ENCODE measurements at regions not wholly inside any gene's neighbourhood (a gene's known extent, or its start where the extent isn't known, plus 50 kb on each side); places are given as distances from the start of the nearest gene placed in this dataset.
A peak's percentile ranks its signal among the peaks of the same experiment; 100 is the strongest.

DNA sequence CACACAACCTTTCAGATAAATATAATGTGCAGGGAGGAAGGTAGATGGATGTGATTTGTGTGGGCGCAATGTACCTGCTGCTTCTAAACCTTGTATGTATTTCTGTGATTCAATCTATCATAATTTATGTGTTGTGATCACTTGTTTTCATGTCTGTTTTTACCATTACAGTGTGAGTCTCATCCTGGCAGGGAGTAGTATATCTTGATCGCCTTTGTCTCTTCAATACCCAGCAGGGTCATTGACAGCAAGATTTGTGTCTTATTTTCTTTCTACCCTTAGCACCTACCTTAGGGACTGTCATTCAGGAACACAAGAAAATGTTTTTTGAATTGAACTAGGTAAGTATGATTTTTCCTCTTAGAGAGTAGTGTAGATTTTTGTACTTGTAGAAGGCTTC lies 83.7 kb upstream of the SELENOK start:
- Histone ChIP-seq H3F3A (ENCODE audit: low read depth) (no peaks in the 10 kb centered on the region), H3K9ac (no peak overlapping the region), H3K9me3 (ENCODE audit: low read depth) (no peaks in the 10 kb centered on the region), H3K4me1 (peaks cover 8% of the 10 kb centered on the region), H4K20me1 (ENCODE audit: low read depth) (no peaks in the 10 kb centered on the region), H3K27me3 (no peaks in the 10 kb centered on the region), H3K4me2 (no peak overlapping the region), H3K36me3 (no peaks in the 10 kb centered on the region), H3K4me3 (no peak overlapping the region), H3K79me2 (ENCODE audit: low read depth) (no peaks in the 10 kb centered on the region), H2AFZ (replicated peaks) (no peak overlapping the region), H3K27ac (no peak overlapping the region)
- peaks cover 13% of the 10 kb centered on the region for H3K27me3 Mint-ChIP-seq (ENCODE audit: insufficient read depth, low read depth)
- no peak overlapping the region for H3K27ac Mint-ChIP-seq
- no peak for TF ChIP-seq EZH2phosphoT487 (IDR thresholded peaks at IDR 0.05)
- TF ChIP-seq EZH2 (IDR thresholded peaks at IDR 0.05): no peak
- TF ChIP-seq, protein P1, sequence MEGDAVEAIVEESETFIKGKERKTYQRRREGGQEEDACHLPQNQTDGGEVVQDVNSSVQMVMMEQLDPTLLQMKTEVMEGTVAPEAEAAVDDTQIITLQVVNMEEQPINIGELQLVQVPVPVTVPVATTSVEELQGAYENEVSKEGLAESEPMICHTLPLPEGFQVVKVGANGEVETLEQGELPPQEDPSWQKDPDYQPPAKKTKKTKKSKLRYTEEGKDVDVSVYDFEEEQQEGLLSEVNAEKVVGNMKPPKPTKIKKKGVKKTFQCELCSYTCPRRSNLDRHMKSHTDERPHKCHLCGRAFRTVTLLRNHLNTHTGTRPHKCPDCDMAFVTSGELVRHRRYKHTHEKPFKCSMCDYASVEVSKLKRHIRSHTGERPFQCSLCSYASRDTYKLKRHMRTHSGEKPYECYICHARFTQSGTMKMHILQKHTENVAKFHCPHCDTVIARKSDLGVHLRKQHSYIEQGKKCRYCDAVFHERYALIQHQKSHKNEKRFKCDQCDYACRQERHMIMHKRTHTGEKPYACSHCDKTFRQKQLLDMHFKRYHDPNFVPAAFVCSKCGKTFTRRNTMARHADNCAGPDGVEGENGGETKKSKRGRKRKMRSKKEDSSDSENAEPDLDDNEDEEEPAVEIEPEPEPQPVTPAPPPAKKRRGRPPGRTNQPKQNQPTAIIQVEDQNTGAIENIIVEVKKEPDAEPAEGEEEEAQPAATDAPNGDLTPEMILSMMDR (IDR thresholded peaks at IDR 0.05): no peak
- H3K9me3 Mint-ChIP-seq: peaks cover 14% of the 10 kb centered on the region
- H3K36me3 Mint-ChIP-seq: no peaks in the 10 kb centered on the region
- no peak overlapping the region for H3K4me3 Mint-ChIP-seq
- DNase-seq (ENCODE audit: low spot score): no peak
- peaks cover 16% of the 10 kb centered on the region for H3K4me1 Mint-ChIP-seq

DNA sequence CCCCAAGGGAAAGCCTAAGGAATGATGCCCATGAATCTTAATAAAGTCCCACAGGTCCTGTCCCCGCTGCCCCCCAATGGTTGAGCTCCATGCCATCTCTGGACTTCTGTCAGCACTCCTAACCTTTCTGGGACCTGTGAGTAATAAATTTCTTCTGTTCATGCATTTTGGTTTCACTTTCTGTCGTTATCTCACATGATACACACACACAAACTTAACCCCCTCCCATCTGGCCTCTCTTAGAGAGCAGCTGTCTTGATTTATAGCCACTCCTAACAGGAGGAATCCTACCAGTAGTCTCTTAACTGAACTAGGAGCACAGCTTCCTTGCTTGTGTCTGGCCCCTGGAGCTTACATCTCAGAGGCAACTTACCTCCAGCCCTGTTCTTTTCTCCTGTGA lies 82.7 kb upstream of the SELENOK start:
- Mint-ChIP-seq H3K4me3 (peak overlapping the region; percentile 39), H3K27me3 (ENCODE audit: insufficient read depth, low read depth) (peaks cover 11% of the 10 kb centered on the region), H3K27ac (no peak overlapping the region), H3K4me1 (peaks cover 10% of the 10 kb centered on the region), H3K9me3 (peaks cover 14% of the 10 kb centered on the region), H3K36me3 (no peaks in the 10 kb centered on the region)
- no peak for TF ChIP-seq EZH2 (IDR thresholded peaks at IDR 0.05)
- no peak for DNase-seq (ENCODE audit: low spot score)
- Histone ChIP-seq H3F3A (ENCODE audit: low read depth) (no peaks in the 10 kb centered on the region), H3K79me2 (ENCODE audit: low read depth) (no peaks in the 10 kb centered on the region), H3K27me3 (no peaks in the 10 kb centered on the region), H3K4me1 (peaks cover 8% of the 10 kb centered on the region), H3K4me2 (no peak overlapping the region), H3K27ac (no peak overlapping the region), H4K20me1 (ENCODE audit: low read depth) (no peaks in the 10 kb centered on the region), H3K9me3 (ENCODE audit: low read depth) (no peaks in the 10 kb centered on the region), H3K36me3 (no peaks in the 10 kb centered on the region), H3K4me3 (no peak overlapping the region), H3K9ac (no peak overlapping the region), H2AFZ (replicated peaks) (no peak overlapping the region)

DNA sequence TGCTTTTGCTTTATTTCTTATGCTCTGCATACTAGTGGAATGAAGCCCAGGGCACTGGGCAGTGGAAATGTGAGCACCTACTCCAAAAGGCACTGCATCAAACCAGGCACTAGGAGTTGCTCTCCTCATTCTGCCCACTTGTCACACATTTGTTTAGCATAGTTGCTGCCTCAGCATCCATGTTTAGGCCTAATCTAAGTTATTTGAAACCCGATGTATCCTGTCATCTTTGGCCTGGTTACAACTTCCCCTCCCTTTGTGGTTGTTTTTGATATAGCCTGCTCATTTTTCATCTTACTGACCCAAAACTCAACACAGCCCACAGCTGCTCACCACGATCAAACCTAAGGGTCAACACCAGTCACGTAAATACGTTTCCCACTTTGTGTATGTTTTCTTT lies 82.2 kb upstream of the SELENOK start:
- Histone ChIP-seq H2AFZ (replicated peaks) (no peak overlapping the region), H3K27me3 (no peaks in the 10 kb centered on the region), H3K4me3 (no peak overlapping the region), H3K4me2 (no peak overlapping the region), H3K9me3 (ENCODE audit: low read depth) (no peaks in the 10 kb centered on the region), H3K79me2 (ENCODE audit: low read depth) (no peaks in the 10 kb centered on the region), H3K9ac (no peak overlapping the region), H3K27ac (no peak overlapping the region), H3K4me1 (peaks cover 8% of the 10 kb centered on the region), H3F3A (ENCODE audit: low read depth) (no peaks in the 10 kb centered on the region), H4K20me1 (ENCODE audit: low read depth) (no peaks in the 10 kb centered on the region), H3K36me3 (no peaks in the 10 kb centered on the region)
- Mint-ChIP-seq H3K9me3 (peaks cover 14% of the 10 kb centered on the region), H3K36me3 (no peaks in the 10 kb centered on the region), H3K4me3 (no peak overlapping the region), H3K27me3 (ENCODE audit: insufficient read depth, low read depth) (peaks cover 11% of the 10 kb centered on the region), H3K27ac (no peak overlapping the region), H3K4me1 (peaks cover 11% of the 10 kb centered on the region)
- DNase-seq (ENCODE audit: low spot score): no peak
- TF ChIP-seq, protein P1 (IDR thresholded peaks at IDR 0.05): no peak
- TF ChIP-seq EZH2phosphoT487 (IDR thresholded peaks at IDR 0.05) (no peak), EZH2 (IDR thresholded peaks at IDR 0.05) (no peak)

DNA sequence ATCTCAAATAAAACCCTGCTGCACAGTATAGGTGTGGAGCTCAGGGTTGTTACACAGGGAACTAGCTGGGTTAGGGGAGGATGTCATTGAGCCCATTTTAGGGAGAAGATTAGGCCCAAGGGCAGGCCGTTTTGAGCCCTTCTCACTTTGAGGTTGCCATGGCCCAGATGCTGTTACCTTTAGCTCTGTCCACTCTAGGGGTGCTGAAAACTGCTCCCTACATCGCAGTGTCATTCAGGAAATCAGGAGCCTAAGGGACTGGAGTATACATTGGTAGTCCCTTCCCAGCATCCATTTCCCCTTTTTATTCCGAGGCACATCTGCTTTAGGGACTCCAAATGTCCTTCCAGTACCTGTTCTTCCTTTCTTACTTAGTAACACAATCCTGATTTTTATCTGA lies 79.0 kb upstream of the SELENOK start:
- no peaks in the 10 kb centered on the region for H3K36me3 ChIP-seq
- Mint-ChIP-seq H3K9me3 (peaks cover 19% of the 10 kb centered on the region), H3K36me3 (no peaks in the 10 kb centered on the region), H3K4me1 (peaks cover 2% of the 10 kb centered on the region), H3K4me3 (no peak overlapping the region), H3K27ac (no peak overlapping the region), H3K27me3 (ENCODE audit: insufficient read depth, low read depth) (peaks cover 14% of the 10 kb centered on the region)
- H3K4me3 ChIP-seq: no peak overlapping the region
- H3K9me3 ChIP-seq (ENCODE audit: low read depth): no peaks in the 10 kb centered on the region
- peak; percentile 54 for DNase-seq (ENCODE audit: low spot score)
- no peaks in the 10 kb centered on the region for H3K79me2 ChIP-seq (ENCODE audit: low read depth)
- H2AFZ ChIP-seq (replicated peaks): no peak overlapping the region
- H4K20me1 ChIP-seq (ENCODE audit: low read depth): no peaks in the 10 kb centered on the region
- no peak overlapping the region for H3K9ac ChIP-seq
- no peak overlapping the region for H3K27ac ChIP-seq
- H3K27me3 ChIP-seq: no peaks in the 10 kb centered on the region
- no peaks in the 10 kb centered on the region for H3F3A ChIP-seq (ENCODE audit: low read depth)
- no peak overlapping the region for H3K4me2 ChIP-seq
- no peaks in the 10 kb centered on the region for H3K4me1 ChIP-seq
- no peak for TF ChIP-seq EZH2 (IDR thresholded peaks at IDR 0.05)
- TF ChIP-seq EZH2phosphoT487 (IDR thresholded peaks at IDR 0.05): no peak
- TF ChIP-seq, protein P1 (IDR thresholded peaks at IDR 0.05): no peak
